Bronchial epithelial cell (primary cell): ENCODE measurements at regions not wholly inside any gene's neighbourhood (a gene's known extent, or its start where the extent isn't known, plus 50 kb on each side); places are given as distances from the start of the nearest gene placed in this dataset.

Experiments used
- DNase-seq: peaks from one replicate; pipeline ENCODE4 v3.0.0-alpha.2; 2010; ENCODE audit warnings: low read depth
- FAIRE-seq: peaks from 2 replicates; lab custom pipeline; 2011; peaks lifted over from hg19 to GRCh38; lab: Jason Lieb, UNC
- H3K27me3 ChIP-seq: 2 replicates; pipeline ENCODE4 v1.5.1; 2011; ENCODE audit warnings: low read length; ENCODE audit not compliant: control insufficient read depth, insufficient read depth
- H3K36me3 ChIP-seq: 2 replicates; pipeline ENCODE4 v1.5.1; 2011; ENCODE audit warnings: low read length; ENCODE audit not compliant: control insufficient read depth, insufficient read depth
- H3K4me3 ChIP-seq: 2 replicates; pipeline ENCODE4 v1.5.1; 2011; ENCODE audit warnings: mild to moderate bottlenecking, low read depth, low read length, control low read depth
- TF ChIP-seq, protein P1 (sequence below): IDR thresholded peaks from 2 replicates; pipeline ENCODE4 v1.5.1; 2011; ENCODE audit warnings: mild to moderate bottlenecking, moderate library complexity, low read length, control low read depth, inconsistent platforms; ENCODE audit not compliant: insufficient read depth, severe bottlenecking

DNA sequence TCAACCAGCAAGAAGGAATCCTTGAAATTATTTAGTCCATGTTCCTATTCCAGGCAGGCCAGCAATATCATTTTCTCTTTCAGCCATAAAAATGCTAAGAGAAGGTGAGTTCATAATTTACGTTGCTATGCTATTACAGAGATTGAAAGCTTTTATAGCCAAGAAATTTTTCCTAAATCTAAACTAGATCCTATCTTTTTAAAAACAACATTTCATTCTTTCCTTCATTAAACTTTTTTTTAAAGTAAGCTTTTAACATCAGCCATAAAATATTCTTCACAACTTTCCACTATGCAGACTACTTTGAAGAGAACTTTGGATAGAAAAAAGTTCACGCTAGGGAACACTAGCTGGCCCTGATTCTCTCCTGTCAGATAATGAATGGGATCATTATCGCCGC, 159.8 kb downstream of the RPS12 start:
- Histone ChIP-seq H3K27me3 (no peaks in the 10 kb centered on the region), H3K4me3 (no peak overlapping the region), H3K36me3 (no peaks in the 10 kb centered on the region)
- DNase-seq (no peak), FAIRE-seq (no peak)
- TF ChIP-seq, protein P1, sequence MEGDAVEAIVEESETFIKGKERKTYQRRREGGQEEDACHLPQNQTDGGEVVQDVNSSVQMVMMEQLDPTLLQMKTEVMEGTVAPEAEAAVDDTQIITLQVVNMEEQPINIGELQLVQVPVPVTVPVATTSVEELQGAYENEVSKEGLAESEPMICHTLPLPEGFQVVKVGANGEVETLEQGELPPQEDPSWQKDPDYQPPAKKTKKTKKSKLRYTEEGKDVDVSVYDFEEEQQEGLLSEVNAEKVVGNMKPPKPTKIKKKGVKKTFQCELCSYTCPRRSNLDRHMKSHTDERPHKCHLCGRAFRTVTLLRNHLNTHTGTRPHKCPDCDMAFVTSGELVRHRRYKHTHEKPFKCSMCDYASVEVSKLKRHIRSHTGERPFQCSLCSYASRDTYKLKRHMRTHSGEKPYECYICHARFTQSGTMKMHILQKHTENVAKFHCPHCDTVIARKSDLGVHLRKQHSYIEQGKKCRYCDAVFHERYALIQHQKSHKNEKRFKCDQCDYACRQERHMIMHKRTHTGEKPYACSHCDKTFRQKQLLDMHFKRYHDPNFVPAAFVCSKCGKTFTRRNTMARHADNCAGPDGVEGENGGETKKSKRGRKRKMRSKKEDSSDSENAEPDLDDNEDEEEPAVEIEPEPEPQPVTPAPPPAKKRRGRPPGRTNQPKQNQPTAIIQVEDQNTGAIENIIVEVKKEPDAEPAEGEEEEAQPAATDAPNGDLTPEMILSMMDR = no peak

GRCh38 chr6:132977413-132977812, 163.0 kb downstream of the RPS12 start:
- TF ChIP-seq, protein P1 = no peak
- Histone ChIP-seq H3K4me3 (no peak overlapping the region), H3K27me3 (no peaks in the 10 kb centered on the region), H3K36me3 (no peaks in the 10 kb centered on the region)
- FAIRE-seq = no peak
- no peak for DNase-seq

- DNase-seq (peak; percentile 39), FAIRE-seq (no peak)
- TF ChIP-seq, protein P1 = no peak
- Histone ChIP-seq H3K36me3 (no peaks in the 10 kb centered on the region), H3K27me3 (no peaks in the 10 kb centered on the region), H3K4me3 (no peak overlapping the region)
These were observed 164.3 kb downstream of the RPS12 start for GRCh38 chr6:132978685-132979084.

GRCh38 chr6:132993738-132994137, 179.4 kb downstream of the RPS12 start:
- FAIRE-seq = no peak
- TF ChIP-seq, protein P1 = no peak
- no peaks in the 10 kb centered on the region for H3K27me3 ChIP-seq

DNA sequence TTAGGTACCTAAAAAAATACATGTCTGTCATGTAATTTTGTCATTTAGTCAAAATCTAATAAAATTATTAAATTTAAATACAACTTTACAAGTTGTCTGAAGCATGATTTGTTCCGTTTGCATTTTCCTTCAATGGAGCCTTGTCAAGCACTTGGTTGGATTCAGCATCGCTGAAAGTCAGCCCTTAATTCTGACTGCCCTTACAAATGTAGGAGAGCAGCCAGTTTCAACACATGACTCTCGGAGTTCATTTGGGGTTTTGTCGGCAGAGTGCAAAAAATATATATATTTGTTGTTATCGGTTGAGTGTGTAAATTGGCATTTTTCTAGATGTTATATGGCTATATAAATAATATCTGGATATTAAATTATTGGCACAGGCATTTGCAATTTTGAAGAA, 180.6 kb downstream of the RPS12 start:
- Histone ChIP-seq H3K27me3 (no peaks in the 10 kb centered on the region), H3K36me3 (no peaks in the 10 kb centered on the region), H3K4me3 (no peak overlapping the region)
- FAIRE-seq (no peak), DNase-seq (no peak)
- TF ChIP-seq, protein P1 = no peak

More at GRCh38 chr6:132993738-132994137, 179.4 kb downstream of the RPS12 start:
- no peak overlapping the region for H3K4me3 ChIP-seq
- no peaks in the 10 kb centered on the region for H3K36me3 ChIP-seq
- DNase-seq = no peak

DNA sequence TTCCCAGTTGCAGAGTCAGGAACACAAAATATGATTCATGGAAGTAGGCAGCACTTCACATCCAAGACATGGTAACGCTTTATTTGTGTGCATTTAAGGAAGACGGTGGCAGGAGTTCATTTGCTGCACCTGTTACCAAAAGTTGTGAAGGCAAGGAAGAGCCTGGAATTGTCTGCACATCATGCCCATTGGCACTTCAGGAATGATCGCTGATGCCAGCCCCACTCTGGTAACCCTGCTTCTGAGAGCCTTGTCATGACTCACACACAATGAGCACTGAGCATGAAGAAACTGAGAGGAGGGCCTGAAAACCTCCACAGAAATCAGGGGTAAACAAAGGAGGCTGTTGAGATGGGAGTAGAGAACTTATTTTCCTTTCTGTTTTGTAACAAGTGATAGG, 181.1 kb downstream of the RPS12 start:
- Histone ChIP-seq H3K4me3 (no peak overlapping the region), H3K27me3 (no peaks in the 10 kb centered on the region), H3K36me3 (no peaks in the 10 kb centered on the region)
- peak; percentile 22 for DNase-seq
- TF ChIP-seq, protein P1 = no peak
- no peak for FAIRE-seq
